Heart left ventricle (tissue), 13 donors: ENCODE measurements at regions not wholly inside any gene's neighbourhood (a gene's known extent, or its start where the extent isn't known, plus 50 kb on each side); places are given as distances from the start of the nearest gene placed in this dataset.

Source experiments
- POLR2A ChIP-seq, 2 donors: fragments of 450-650 bp; IDR thresholded peaks; one replicate each; pipeline ENCODE4 v1.6.1; 2017; ENCODE audit warnings: antibody characterized with exemption in 2 of 2, mild to moderate bottlenecking in 2 of 2, moderate library complexity in 2 of 2
- TF ChIP-seq, protein P1 (sequence below), 12 donors: fragments of 200-600 bp; sonication (generic) in 4 of 12; IDR thresholded peaks; one replicate each; pipeline versions ENCODE4 v1.5.0 to v1.8.0; 2018 to 2022; ENCODE audit warnings: antibody characterized with exemption in 12 of 12, mild to moderate bottlenecking in 5 of 12
- donor health status: ischemic (EF 13 %, LVEDD 7.1; RV severe dilation, severe dysfunction).
- donor health status: DM: no; HTN: yes; CAD: no.
- donor health status: DM: no; HTN: no; CAD: no.
- donor health status: ischemic (EF 25% LVEDD 6.9; RV normal size, moderate dysfunction).
- donor health status: ischemic (EF 25% LVEDD 5.7; RV mildly dilated, moderate dysfunction).
- donor health status: ischemic (EF 35%, LVEDD 5.7; RV mildly dilated, moderate dysfunction).
- donor health status: nonischemic (EF 11% LVEDD 7.7; RV severe dilation, severe dysfunction).
- donor health status: DM: yes; HTN: yes; CAD: no.
- donor health status: PGD.
- donor health status: ischemic (EF 29% LVEDD 5.4; RV normal size, mild dysfunction).
- donor health status: nonischemic (EF 23%, LVEDD 6.1; RV moderate dilation, normal function).

DNA sequence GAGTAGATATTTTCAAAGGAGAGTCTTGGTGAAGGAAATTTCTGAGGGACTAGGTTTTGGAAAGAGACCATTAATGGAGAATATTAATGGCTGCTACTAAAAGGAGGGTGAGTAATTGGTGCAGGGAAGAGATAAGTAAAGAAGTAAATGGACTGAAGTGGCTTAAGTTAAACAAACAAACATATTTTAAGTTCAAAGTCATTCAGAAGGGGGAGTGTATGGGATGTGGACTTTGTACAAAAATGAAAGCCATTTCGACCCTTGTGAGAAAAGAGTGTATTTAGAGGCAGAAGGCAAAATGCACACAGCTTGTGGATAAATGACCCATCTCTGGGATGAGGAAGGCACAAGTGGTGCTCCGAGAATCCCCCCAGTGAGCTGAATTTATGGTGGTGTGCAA, 171.7 kb downstream of the BACH1 start:
- TF ChIP-seq, protein P1, sequence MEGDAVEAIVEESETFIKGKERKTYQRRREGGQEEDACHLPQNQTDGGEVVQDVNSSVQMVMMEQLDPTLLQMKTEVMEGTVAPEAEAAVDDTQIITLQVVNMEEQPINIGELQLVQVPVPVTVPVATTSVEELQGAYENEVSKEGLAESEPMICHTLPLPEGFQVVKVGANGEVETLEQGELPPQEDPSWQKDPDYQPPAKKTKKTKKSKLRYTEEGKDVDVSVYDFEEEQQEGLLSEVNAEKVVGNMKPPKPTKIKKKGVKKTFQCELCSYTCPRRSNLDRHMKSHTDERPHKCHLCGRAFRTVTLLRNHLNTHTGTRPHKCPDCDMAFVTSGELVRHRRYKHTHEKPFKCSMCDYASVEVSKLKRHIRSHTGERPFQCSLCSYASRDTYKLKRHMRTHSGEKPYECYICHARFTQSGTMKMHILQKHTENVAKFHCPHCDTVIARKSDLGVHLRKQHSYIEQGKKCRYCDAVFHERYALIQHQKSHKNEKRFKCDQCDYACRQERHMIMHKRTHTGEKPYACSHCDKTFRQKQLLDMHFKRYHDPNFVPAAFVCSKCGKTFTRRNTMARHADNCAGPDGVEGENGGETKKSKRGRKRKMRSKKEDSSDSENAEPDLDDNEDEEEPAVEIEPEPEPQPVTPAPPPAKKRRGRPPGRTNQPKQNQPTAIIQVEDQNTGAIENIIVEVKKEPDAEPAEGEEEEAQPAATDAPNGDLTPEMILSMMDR (IDR thresholded peaks at IDR 0.05): no peak
- TF ChIP-seq POLR2A (IDR thresholded peaks at IDR 0.05): no peak
